Left cardiac atrium (tissue), 4 donors: ENCODE measurements at regions not wholly inside any gene's neighbourhood (a gene's known extent, or its start where the extent isn't known, plus 50 kb on each side); places are given as distances from the start of the nearest gene placed in this dataset.
"Not testable (repeated sequence)": the region's sequence is repeated elsewhere in the genome, so short reads cannot be mapped to it uniquely, and the experiment has no call there.

ENCODE experiments used
- ATAC-seq, 2 donors: fragments of 200-7000 bp; cut with Tn5 transposase; one replicate each; pipeline ENCODE4 v1.9.1; 2020; ENCODE audit warnings: mild to moderate bottlenecking in 2 of 2, moderate library complexity in 2 of 2
- DNase-seq: peaks from one replicate; pipeline ENCODE4 v3.0.0-alpha.2; 2020
- intact Hi-C, 2 donors: fragments of 100-400 bp; cut with DNase I; formaldehyde crosslinking; loops; one replicate each; pipeline versions ENCODE4 v1.14.1 to v1.15.1; 2022 to 2023
- donor health status: DM: no; HTN: yes; CAD: no.
- donor health status: DM: no; HTN: yes; CAD: no; lungs with severe emphysema.
- donor health status: DM: yes; HTN: yes; CAD: no.
- donor health status: Dilated cardiomyopathy.

- ATAC-seq (no peak), DNase-seq (no peak)
- intact Hi-C loops: no loop called here
These were observed 276.3 kb upstream of the ERBB4 start for GRCh38 chr2:212814941-212815340.

GRCh38 chr2:212811921-212812320, 273.3 kb upstream of the ERBB4 start:
- intact Hi-C loops: no loop called here
- no peak for ATAC-seq
- no peak for DNase-seq

- ATAC-seq (no peak), DNase-seq (no peak)
These were observed 272.6 kb upstream of the ERBB4 start for GRCh38 chr2:212811036-212811805.

GRCh38 chr2:212797484-212798205, 259.0 kb upstream of the ERBB4 start:
- intact Hi-C loops: no loop called here
- ATAC-seq (no peak), DNase-seq (no peak)

More at GRCh38 chr2:212811036-212811805, 272.6 kb upstream of the ERBB4 start:
- intact Hi-C loops: no loop called here

- no peak for DNase-seq
- no peak for ATAC-seq
- intact Hi-C loops: no loop called here
These were observed 255.9 kb upstream of the ERBB4 start for GRCh38 chr2:212794471-212794870.

- ATAC-seq (no peak), DNase-seq (no peak)
- intact Hi-C loops: no loop called here
These were observed 253.0 kb upstream of the ERBB4 start for GRCh38 chr2:212791569-212791968.

GRCh38 chr2:212786088-212786487, 247.5 kb upstream of the ERBB4 start:
- ATAC-seq, DNase-seq, intact Hi-C loops: not testable (repeated sequence)

- intact Hi-C loops: loop anchor here (2.0 to 10.0 kb wide), 4 partner anchors 115 to 378 kb away; partner anchors contain the start of gene IKZF2 (in 1 of the 2)
These were observed 238.5 kb upstream of the ERBB4 start for GRCh38 chr2:212777020-212777491.

GRCh38 chr2:212773808-212774339, 235.3 kb upstream of the ERBB4 start:
- intact Hi-C loops: loop anchor here in 1 of 2 donors (10.0 kb wide), 1 partner anchor 121 kb away; no protein-coding TSS in a partner anchor
- no peak for ATAC-seq

More at GRCh38 chr2:212777020-212777491, 238.5 kb upstream of the ERBB4 start:
- no peak for DNase-seq
- no peak for ATAC-seq

GRCh38 chr2:212770240-212770639, 231.6 kb upstream of the ERBB4 start:
- ATAC-seq: no peak
- DNase-seq: no peak
- intact Hi-C loops: loop anchor here in 1 of 2 donors (10.0 kb wide), 1 partner anchor 125 kb away; no protein-coding TSS in a partner anchor

More at GRCh38 chr2:212773808-212774339, 235.3 kb upstream of the ERBB4 start:
- DNase-seq: no peak

GRCh38 chr2:212766921-212767320, 228.3 kb upstream of the ERBB4 start:
- intact Hi-C loops: no loop called here
- ATAC-seq (no peak), DNase-seq (no peak)

- no peak for ATAC-seq
- DNase-seq: no peak
- intact Hi-C loops: no loop called here
These were observed 214.2 kb upstream of the ERBB4 start for GRCh38 chr2:212752730-212753351.

GRCh38 chr2:212745359-212745758, 206.8 kb upstream of the ERBB4 start:
- intact Hi-C loops: no loop called here
- DNase-seq (no peak), ATAC-seq (no peak)

GRCh38 chr2:212737392-212738172, 199.0 kb upstream of the ERBB4 start:
- DNase-seq (no peak), ATAC-seq (no peak)
- intact Hi-C loops: no loop called here

GRCh38 chr2:212736385-212736726, 197.8 kb upstream of the ERBB4 start:
- intact Hi-C loops: no loop called here
- ATAC-seq: no peak
- no peak for DNase-seq

GRCh38 chr2:212733273-212733672, 194.7 kb upstream of the ERBB4 start:
- DNase-seq (no peak), ATAC-seq (no peak)
- intact Hi-C loops: no loop called here

GRCh38 chr2:212732860-212733259, 194.3 kb upstream of the ERBB4 start:
- DNase-seq (no peak), ATAC-seq (no peak)
- intact Hi-C loops: no loop called here

- ATAC-seq: no peak
- intact Hi-C loops: no loop called here
- DNase-seq: no peak
These were observed 192.4 kb upstream of the ERBB4 start for GRCh38 chr2:212730994-212731393.

GRCh38 chr2:212728717-212729116, 190.1 kb upstream of the ERBB4 start:
- intact Hi-C loops: no loop called here
- no peak for ATAC-seq
- DNase-seq: no peak
